D341Med (cell line): ENCODE measurements at regions not wholly inside any gene's neighbourhood (a gene's known extent, or its start where the extent isn't known, plus 50 kb on each side); places are given as distances from the start of the nearest gene placed in this dataset.

Source experiments
- DNase-seq: peaks from one replicate; pipeline ENCODE4 v3.0.0; 2012; ENCODE audit warnings: low spot score

DNA sequence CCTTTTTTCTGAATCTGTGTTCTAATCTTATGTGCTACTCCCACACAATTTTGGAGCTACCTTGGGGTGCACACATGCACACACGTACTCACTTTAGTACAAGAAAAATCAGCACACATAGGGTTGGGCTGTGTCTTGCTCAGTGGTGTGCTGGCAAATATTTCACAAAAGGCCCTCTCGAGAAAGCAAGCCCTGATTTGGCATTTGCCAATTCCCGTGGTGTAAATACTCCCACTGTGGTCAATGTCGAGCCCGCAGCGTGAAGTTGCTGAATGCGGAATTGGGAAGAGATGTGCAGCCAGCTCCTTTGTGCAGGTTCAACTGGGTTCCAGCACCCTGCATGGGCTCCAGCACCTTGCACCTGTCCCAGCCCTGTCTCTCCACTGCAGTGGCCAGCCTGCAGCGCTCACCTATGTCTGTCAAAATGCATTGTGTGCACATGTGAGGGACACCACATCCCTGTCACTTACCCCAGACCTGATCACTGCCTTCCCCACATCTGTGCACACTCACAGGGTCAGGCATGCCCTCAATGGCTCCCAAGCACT lies 78.4 kb upstream of the WNT4 start:
- no peak for DNase-seq

DNA sequence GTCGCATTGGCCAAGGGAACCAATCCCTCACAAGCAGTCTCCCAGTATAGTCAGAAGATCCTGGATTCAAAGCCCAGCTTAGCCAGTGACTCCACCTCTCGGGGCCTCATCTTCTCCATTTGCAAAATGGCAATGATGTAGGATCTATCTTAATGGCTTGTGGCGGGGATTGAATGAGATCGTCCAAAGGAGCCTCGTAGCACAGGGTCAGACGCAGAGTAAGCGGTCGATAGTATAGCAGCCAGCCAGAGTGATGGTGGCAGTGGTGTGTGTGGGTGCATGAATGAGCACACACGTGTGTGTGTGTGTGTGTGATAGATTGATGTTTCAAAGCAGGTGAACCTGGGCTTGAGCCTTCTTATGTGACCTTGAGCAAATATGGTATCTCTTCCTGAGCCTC lies 79.8 kb upstream of the WNT4 start:
- no peak for DNase-seq

DNA sequence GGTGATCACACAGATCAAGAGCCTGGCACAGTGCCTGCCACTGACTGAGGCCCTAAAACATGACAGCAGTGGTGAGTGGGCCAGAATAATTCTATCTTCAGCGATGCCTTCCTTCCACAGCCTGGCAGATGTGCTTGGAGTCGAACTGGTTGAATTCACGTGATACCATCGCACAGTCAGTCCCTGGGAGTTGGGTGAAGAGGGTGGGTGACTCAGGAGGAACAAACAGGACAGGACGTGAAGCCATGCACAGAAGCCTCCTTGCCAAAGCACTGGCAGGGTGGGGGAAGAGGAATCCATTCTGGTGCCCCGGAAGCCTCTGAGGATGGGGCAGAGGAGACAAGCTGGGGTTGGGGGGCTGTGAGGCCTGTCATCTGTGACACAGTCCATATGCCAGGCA lies 80.3 kb upstream of the WNT4 start:
- DNase-seq, result no peak

DNA sequence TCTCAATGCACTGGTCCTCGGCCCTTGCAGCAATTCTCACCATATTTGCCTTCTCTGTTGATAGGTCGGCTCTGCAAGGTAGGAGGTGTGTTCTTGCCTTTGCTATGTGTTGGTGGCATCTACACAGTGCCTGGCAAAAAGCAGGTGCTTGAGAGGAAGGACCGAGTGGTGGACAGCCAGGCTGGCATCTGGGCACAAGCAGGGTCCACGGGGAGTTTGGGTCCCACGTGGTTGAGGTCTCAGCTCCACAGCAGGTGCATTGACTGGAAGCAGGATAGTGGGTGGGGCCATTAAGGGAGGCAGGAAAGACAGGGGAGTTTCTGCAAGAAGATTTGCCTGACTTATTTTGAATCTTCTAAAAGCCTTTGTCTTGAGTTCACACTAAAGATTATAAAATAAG lies 81.2 kb upstream of the WNT4 start:
- no peak for DNase-seq

DNA sequence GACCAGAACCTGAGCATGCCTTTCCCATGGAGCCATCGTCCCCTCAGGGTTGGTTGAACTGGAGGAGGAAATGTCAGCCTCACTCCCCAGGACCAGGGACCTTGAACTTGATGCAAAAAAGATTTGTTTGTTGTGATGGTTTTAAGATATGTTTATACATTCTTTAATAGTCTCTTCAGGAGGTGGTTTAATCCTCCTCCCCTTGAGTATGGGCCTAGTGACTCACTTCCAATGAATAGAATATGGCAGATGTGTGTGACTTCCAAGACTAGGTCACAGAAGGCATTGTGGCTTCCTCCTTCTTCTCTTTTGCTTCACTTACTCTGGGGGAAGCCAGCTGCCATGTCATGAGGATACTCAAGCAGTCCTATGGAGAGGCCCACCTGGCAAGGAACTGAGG lies 81.7 kb upstream of the WNT4 start:
- DNase-seq, result no peak

DNA sequence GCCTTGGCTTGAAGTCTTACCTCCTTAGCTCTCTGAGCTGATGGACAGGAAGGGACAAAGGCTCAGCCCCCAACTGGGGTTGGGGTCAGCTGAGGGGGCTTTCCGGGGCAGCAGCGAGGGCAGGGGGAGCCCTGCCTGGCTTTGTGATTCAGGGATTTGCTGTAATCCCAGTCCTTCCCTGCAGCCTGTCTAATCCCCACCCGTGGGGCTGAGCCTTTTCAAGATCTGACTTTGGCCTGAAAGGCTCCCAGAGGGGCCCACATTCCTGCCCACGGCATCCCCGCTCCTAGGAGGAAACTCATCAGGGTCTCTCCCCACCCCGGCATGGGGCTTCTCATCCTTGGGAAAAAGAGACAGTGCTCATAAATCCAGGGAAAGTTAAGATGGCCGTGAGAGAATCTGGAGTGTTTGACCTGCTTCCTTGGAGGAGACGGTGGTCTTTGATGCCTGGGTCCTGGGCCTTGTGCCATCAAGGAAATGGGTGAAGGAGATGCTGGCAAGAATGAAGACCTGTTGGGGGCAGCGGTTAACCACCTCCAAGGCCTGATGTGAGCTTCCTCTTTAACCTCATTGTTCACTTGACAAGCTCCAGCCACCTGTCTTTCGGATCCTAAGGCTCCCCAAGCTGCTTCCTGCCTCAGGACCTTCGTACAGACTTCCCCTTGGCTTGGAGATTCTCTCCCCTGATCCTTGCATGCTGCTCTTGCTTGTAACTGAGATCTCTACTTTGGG lies 83.1 kb upstream of the WNT4 start:
- DNase-seq, result no peak

DNA sequence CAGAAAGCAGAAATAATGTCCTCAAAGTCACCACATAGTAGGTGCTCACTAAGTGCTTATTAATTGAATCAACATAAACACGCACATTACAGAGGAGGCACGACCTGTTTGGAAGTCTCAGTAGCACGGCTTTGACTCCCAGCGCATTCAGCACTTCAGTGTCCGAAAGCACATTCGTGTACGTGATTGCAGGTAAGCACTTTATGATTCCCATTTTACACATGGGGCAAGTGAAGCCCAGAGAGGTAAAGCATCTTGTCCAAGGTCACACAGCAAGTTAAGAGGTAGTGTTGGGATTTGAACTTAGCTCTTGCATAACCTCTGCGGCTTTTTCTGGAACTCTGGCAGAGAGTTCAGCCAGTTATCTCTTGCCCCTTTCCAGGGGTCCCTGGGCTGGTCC lies 85.2 kb upstream of the WNT4 start:
- DNase-seq, result no peak

DNA sequence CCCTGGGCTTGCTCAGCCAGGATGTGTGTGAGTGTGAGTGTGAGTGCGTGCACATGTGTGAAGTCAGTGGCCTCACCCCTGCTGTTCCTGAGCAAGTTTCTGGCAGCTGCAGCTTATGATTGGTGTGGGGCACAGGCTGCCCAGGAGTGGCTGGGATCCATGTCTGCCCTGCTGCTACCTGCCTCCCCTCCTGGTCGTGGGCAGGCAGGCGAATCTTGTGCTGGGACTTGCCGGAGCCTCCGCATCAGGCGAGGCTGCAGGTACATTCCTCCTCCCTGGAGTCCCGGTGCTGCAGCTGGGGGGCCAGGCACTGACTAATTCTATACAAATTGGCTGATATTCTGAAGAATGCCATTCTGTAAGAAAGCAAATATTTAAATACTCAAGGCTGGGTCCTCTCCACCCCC lies 85.6 kb upstream of the WNT4 start:
- DNase-seq, result no peak

DNA sequence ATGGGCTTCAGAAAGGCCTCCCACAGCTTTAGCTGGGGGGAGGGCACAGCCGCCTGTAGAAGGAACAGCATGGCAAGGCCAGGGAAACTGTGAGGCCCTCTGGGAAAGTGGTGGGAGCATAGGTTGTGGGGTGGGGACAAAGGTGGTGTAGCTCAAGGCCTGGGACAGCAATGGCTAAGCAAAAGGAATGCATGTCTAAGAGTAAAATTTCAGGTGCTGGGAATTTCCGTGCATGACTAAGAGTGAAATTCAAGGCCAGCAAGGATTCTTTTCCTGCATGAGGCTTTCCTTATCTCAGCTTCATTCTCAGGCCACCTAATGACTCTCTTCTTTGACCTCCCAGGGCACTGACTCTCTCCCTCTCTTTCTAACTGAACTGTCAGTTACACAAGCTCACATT lies 86.5 kb upstream of the WNT4 start:
- DNase-seq, result no peak

DNA sequence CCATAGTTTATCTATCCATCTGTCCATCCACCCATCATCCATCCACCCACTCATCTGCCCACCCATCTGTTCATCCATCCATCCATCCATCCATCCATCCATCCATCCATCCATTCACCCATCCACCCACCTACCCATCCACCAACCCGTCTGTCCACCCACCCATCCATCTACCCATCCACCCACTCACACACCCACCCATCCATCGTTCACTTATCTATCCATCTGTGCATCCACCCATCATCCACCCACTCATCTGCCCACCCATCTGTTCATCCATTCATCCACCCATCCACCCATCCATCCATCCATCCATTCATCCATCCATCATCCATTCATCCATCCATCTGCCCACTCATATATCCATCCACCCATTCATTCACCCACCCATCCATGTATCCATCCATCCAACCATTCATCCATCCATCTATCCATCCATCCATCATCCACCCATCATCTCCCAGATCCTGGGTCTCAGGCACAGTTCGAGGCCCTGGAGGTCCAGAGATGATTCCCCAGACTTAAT lies 88.2 kb upstream of the WNT4 start:
- no peak for DNase-seq

DNA sequence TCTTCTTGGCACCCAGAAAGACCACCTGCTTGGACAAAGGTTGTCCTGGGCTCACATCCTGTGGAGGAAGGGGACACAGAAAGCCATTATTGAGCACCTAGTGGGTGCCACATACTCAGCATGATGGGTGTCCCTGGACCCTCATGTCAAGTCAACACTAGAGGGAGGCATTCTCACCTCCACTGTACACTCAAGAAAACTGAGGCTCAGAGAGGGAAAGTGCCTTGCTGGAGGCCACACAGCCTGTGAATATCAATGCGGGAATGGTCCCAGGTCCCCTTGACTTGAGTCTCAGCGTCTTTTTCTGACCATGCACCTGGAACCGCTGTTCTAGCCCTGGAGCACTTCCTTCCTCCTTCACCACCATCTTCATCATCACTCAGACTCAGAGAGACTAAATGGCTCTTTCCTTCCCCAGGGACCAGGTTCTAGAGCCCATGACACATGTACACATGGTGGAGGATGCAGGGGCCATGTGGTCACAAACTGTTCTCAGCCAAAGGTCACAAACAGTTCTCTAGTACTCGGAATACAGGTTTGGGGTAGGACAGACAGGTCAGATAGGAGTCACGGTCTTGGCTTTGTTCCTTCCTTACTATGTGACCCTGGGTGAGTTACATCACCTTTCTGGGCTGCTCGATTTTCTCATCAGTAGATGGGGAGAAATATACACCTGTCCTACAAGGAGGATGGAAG lies 89.2 kb upstream of the WNT4 start:
- no peak for DNase-seq

DNA sequence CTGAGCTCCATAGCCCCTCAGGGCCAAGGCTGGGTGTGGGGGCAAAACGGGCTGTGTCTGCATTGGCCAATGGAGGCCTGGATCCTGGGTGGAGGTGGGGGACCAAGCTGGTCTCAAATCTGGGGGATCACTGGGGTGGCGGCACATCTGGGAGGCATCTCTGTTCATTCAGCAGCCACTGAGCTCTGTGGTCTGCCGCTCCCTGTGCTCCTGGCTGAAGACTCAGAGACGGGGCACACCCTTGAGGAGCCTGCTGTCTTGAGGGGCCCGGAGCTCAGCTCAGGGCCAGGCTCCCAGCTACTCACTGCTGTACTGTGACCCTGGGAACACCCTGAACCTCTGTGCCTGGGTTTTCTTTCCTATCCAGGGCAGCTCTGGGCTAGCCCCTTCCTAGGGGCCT lies 90.3 kb upstream of the WNT4 start:
- no peak for DNase-seq

DNA sequence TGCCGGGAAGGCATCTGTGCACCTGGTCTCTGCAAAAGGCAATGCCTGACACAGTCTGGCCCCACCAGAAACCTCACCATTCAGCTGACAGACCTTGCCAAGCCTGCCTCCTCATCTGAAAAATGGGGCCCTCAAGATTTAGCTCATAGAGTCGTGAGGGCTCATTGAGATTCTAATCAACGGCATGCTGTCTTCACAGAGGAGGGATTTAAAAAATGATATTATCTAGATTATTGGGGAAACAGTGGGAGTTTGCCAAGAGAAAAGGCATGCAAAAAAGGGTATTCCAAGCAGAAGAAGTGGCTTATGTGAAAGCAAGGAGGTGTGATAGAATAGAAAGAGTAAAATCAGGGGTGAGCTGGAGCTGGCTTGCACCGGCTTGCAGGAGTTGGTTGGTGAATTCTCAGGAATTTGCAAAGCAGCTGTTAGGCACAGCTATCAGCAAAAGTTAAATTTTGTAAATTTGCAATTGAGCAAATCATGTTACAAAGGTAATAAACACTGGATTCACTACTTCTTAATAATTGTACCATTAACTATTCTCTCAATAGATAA lies 91.7 kb upstream of the WNT4 start:
- DNase-seq, result no peak

DNA sequence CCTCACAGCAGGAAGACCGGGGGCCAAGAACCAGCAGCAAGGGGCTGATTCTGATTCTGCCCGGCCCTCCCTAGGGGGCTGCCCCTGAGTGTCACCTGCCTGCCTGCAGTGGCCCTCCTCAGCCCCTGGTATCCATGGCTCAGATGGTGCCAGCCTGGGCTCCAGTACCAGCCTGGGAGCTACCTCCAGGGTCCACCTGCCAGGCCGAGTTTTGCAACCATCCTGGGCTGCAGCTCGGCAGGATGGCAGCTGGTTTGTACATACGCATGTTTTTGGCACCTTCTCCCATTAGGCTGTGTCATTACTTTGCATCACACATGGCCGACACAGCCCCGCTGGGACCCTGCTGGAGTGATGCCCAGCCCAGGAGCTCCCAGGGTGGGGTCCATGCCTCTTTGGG lies 93.3 kb upstream of the WNT4 start:
- peak; percentile 62 for DNase-seq

DNA sequence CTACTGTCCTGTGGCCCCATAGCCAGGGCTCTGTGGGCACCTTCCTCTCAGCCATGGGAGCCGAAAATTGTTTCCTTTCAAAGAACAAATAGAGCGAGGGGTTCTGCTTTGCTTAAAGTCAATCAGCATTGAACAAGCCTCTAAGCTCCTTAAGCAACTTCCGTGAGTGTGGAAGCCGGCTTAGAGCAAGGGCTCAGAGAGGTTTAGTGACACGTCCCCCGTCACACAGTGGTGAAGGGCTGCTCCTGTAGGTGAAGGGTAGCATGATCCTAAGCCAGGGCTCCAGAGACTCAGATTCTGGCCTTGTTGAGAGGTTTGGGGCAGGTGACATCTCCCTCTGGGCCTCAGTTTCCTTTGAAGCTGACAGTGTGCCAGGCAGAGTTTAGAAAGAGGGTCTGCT lies 94.0 kb upstream of the WNT4 start:
- peak; percentile 57 for DNase-seq

DNA sequence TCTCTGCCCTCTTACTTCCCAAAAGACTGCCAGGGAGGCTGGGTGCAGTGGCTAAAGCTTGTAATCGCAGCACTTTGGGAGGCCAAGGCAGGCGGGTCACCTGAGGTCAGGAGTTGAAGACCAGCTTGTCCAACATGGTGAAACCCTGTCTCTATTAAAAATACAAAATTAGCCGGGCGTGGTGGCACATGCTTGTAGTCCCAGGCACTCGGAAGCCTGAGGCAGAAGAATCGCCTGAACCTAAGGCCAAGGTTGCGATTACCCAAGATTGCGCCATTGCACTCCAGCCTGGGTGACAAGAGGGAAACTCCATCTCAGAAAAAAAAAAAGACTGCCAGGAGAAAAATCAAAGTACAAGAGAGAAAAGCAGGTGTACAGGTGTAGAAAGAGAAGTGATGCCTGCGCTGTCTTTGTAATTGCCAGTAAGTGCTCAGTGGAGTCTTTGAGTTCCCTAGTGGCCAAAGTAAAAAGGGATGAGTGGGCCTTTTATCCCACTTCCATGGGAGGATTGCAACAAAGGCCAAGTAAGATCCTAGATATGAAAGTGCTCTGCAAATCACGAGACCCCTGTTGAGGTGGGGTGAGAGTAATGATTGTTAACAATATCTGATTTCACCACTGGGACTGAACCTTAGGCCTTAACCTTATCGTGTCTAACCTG lies 94.7 kb upstream of the WNT4 start:
- no peak for DNase-seq

DNA sequence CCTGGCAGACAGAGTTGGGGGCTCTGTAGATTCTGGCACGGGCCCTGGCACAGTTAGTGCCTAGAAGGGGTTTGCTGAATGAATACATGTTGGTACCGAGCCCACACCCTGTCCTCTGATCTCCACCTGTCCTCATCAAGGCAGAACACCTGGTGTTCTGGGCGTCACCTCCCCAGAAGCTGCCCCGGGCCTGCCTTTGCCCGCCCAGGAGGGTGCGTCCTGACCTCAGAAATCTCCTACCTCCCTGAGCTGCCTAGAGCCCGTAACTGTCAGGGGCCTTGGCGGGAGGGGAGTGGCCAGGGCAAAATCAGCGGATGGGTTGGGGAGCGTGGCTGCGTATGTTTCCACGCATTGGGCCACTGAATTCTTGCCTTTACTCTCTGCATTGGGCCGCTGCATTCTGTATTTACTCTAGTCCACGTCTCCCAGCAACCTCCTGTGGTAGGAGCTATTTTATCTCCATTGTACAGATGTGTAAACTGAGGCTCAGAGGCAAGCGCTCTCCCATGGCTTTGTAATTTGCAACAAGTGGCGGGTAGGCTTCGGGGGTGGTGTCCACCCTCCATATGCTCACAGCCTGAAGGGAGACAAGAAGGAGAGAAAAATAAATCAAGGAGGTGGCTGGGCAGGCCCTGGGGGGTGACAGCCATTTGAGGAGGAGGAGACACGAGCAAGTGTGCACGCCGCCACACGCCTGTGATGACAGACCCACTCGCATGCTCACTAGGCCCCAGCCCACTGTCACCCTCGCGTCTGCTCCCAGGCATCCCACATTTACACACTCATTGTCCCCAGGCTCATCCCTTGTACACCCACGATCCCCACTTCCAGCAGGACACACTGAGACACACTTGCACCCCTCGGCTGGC lies 95.7 kb upstream of the WNT4 start:
- DNase-seq, result no peak

DNA sequence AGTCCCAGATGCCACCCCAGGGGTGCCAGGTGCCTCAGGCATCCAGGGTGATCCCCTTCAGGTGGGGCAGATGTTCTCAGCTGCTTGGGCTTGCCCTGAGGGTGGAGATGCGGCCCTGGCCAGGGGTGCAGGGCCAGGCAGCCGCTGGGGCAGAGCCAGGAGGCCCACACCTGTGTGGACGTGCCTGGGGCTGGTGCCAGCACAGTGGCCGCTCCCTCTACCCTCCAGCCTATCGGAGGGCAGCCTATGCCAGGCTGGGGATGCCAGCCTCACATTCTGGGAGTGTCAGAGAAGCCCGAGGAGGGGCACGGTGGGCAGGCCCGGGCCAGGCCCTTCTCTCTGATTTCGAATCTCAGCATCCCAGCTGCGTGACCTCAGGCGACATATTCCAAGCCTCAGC lies 96.5 kb upstream of the WNT4 start:
- no peak for DNase-seq

DNA sequence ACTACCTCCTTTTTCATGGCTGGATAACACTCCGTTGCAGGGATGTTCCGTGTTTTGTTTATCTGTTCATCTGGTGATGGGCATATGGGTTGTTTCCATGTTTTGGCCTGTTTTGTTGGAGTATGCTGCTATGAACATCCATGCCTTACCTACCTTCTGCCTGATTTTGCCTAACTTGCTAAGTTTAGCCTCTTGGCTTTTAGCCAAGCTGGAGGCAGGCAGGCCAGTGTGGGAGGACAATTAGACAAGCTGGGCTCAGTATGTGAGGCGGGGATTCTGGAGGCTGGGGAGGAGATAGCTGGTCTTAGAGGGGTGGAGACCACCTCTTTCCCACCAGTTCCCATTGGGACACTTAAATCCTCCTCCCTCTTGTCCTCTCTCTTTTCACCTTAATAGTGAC lies 98.4 kb upstream of the WNT4 start:
- DNase-seq, result no peak

DNA sequence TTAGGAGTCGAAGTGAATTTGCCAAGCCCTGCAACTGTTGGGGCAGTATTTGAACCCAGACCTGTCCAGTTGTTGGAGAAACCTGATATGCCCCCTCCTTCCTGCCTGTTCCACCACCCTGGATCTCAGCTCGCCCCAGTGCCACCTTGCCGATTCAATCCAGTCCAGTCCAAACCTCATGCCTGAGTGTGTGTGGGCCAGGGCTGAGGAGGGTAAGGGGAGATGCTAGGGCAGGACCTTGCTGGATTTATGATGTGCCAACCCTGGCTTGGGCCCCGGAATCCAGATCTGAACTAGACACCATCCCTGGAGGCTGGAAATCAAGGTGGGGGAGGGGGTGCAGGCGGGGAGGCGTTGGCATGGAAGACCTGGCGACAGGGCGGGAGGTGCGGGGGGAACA lies 98.9 kb upstream of the WNT4 start:
- DNase-seq, result no peak

DNA sequence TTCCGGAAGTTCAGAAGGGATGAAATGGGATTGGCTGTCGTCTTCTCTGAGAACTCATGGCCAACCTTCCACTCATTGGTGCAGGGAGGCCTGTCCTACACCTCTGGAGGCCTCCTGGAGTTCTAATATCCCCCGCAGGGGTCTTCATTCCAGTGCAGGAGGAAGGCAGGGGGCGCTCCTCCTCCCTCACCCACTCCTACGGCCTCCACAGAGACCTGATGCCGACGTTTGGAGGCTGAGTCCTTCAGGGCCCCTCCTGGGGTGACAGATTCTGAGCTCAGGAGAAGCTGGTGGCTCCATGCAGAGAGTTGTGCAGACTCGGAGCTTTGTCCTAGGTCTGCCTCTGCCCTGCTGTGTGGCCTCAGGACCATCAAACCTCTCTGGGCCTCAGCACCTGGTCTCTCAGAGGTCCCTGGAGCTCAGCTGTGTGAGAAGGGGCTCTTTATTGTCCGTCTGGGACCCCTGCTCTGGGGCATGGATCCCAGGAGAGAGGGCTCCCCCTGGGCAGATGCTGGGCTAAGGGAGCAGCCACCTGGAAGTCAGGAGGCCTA lies 102.3 kb upstream of the WNT4 start:
- DNase-seq, result no peak
